GM21515 (cell line): ENCODE measurements at regions not wholly inside any gene's neighbourhood (a gene's known extent, or its start where the extent isn't known, plus 50 kb on each side); places are given as distances from the start of the nearest gene placed in this dataset.
"Not testable (repeated sequence)": the region's sequence is repeated elsewhere in the genome, so short reads cannot be mapped to it uniquely, and the experiment has no call there.

Source experiments
- ATAC-seq: cut with Tn5 transposase; IDR thresholded peaks from one replicate; pipeline ENCODE4 v1.9.1; 2021; ENCODE audit not compliant: unreplicated experiment

- no peak for ATAC-seq
Observed at GRCh38 chr9:102740578-102740977, 254.6 kb upstream of the CYLC2 start.

GRCh38 chr9:102728946-102729345 lies 266.2 kb upstream of the CYLC2 start:
- no peak for ATAC-seq

- ATAC-seq, result no peak
Observed at GRCh38 chr9:102714184-102714583, 280.9 kb upstream of the CYLC2 start.

- not testable (repeated sequence) for ATAC-seq
Observed at GRCh38 chr9:102712910-102713309, 282.2 kb upstream of the CYLC2 start.

GRCh38 chr9:102700936-102701335 lies 294.2 kb upstream of the CYLC2 start:
- ATAC-seq, result no peak

- ATAC-seq, result no peak
Observed at GRCh38 chr9:102669220-102669619, 325.9 kb upstream of the CYLC2 start.

GRCh38 chr9:102652471-102652870 lies 342.7 kb upstream of the CYLC2 start:
- ATAC-seq, result no peak

- ATAC-seq, result no peak
Observed at GRCh38 chr9:102650896-102651295, 344.2 kb upstream of the CYLC2 start.

GRCh38 chr9:102642651-102643050 lies 352.5 kb upstream of the CYLC2 start:
- no peak for ATAC-seq

GRCh38 chr9:102631559-102631958 lies 363.6 kb upstream of the CYLC2 start:
- no peak for ATAC-seq

- ATAC-seq, result no peak
Observed at GRCh38 chr9:102609461-102609860, 385.7 kb upstream of the CYLC2 start.

- not testable (repeated sequence) for ATAC-seq
Observed at GRCh38 chr9:102603198-102604195, 391.6 kb upstream of the CYLC2 start.

- ATAC-seq, result no peak
Observed at GRCh38 chr9:102594241-102594640, 400.9 kb upstream of the CYLC2 start.

- ATAC-seq, result no peak
Observed at GRCh38 chr9:102587281-102587680, 407.9 kb upstream of the CYLC2 start.

GRCh38 chr9:102569436-102569835 lies 425.7 kb upstream of the CYLC2 start:
- ATAC-seq, result no peak

- no peak for ATAC-seq
Observed at GRCh38 chr9:102551346-102551745, 443.8 kb upstream of the CYLC2 start.

GRCh38 chr9:102550886-102551285 lies 444.2 kb upstream of the CYLC2 start:
- ATAC-seq, result no peak

GRCh38 chr9:102550266-102550665 lies 444.9 kb upstream of the CYLC2 start:
- ATAC-seq, result no peak

- no peak for ATAC-seq
Observed at GRCh38 chr9:102534031-102534430, 461.1 kb upstream of the CYLC2 start.

GRCh38 chr9:102521097-102521755 lies 473.9 kb upstream of the CYLC2 start:
- ATAC-seq, result no peak

- no peak for ATAC-seq
Observed at GRCh38 chr9:102519423-102519822, 475.7 kb upstream of the CYLC2 start.

GRCh38 chr9:102518324-102518723 lies 476.8 kb upstream of the CYLC2 start:
- ATAC-seq, result no peak
